ENCODE measurements at regions not wholly inside any gene's neighbourhood (a gene's known extent, or its start where the extent isn't known, plus 50 kb on each side); places are given as distances from the start of the nearest gene placed in this dataset.
"Not testable (repeated sequence)": the region's sequence is repeated elsewhere in the genome, so short reads cannot be mapped to it uniquely, and the experiment has no call there.

DNA sequence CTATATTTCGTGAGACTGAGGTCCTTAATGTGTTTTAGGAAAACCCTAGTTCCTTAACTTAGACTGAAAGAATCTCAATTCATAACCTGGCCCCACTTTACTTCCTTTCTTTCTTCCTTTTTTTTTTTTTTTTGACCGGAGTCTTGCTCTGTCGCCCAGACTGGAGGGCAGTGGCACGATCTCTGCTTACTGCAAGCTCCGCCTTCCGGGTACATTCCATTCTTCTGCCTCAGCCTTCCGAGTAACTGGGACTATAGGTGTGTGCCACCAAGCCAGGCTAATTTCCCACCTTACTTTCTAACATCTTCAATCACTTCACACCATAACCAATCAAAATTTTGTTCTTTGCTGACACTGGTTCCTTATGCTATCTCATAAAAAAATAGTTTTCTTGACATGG, 2097.0 kb downstream of the PCDH9 start:
- TF ChIP-seq, protein P1, sequence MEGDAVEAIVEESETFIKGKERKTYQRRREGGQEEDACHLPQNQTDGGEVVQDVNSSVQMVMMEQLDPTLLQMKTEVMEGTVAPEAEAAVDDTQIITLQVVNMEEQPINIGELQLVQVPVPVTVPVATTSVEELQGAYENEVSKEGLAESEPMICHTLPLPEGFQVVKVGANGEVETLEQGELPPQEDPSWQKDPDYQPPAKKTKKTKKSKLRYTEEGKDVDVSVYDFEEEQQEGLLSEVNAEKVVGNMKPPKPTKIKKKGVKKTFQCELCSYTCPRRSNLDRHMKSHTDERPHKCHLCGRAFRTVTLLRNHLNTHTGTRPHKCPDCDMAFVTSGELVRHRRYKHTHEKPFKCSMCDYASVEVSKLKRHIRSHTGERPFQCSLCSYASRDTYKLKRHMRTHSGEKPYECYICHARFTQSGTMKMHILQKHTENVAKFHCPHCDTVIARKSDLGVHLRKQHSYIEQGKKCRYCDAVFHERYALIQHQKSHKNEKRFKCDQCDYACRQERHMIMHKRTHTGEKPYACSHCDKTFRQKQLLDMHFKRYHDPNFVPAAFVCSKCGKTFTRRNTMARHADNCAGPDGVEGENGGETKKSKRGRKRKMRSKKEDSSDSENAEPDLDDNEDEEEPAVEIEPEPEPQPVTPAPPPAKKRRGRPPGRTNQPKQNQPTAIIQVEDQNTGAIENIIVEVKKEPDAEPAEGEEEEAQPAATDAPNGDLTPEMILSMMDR (IDR thresholded peaks at IDR 0.05; ENCODE audit: low read depth, low read length), result no peak

DNA sequence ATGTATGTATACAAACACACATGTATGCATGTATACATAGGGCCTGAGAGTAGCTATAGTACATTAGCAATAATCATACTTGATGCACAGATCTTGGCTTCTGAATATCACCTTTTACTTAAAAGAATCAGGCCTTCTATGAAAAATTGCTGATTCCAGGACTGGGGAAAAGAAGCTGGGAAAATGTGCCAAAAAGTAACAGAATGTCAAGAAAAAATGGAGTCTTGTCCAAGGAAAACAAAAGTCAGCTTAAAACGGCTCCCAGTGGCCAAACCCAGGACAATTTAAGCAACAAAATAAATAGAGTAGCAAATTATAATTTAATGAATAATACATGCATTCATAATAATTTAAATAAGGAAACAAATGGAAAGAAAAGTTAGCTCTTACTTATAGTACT, 2104.9 kb downstream of the PCDH9 start:
- Histone ChIP-seq H3K36me3 (no peaks in the 10 kb centered on the region), H3K27me3 (ENCODE audit: insufficient read depth, low read depth, severe bottlenecking) (no peaks in the 10 kb centered on the region), H3K9me3 (ENCODE audit: severe bottlenecking) (no peaks in the 10 kb centered on the region), H3K4me3 (ENCODE audit: low read depth, low read length) (no peak overlapping the region), H3K27ac (no peak overlapping the region)
- DNase-seq, result no peak
- TF ChIP-seq, protein P1 (IDR thresholded peaks at IDR 0.05; ENCODE audit: low read depth, low read length), result no peak

More for the DNA sequence above, 2097.0 kb downstream of the PCDH9 start:
- Histone ChIP-seq H3K27ac (no peak overlapping the region), H3K4me3 (ENCODE audit: low read depth, low read length) (no peak overlapping the region), H3K9me3 (ENCODE audit: severe bottlenecking) (no peaks in the 10 kb centered on the region), H3K36me3 (no peaks in the 10 kb centered on the region), H3K27me3 (ENCODE audit: insufficient read depth, low read depth, severe bottlenecking) (no peaks in the 10 kb centered on the region)
- DNase-seq, result no peak

DNA sequence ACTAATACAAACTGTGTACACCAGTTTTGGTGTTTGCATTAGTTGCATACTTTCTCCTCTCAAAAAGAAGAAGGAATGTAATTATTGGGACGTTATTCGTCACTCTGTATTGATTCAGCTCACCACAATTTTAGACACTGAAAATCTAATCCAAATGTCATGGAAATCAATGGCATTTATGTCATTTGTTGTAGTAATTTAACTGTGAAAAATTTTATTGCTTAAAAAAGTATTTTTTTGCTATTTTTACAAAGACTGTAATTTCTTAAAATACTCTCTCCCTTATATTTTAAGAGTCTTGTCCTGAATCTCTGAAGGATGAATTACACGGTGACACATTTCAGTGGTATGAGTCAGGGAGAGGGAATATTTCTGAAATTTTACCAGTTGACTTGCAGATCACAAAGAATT, 2117.6 kb downstream of the PCDH9 start:
- no peaks in the 10 kb centered on the region for H3K27me3 ChIP-seq (ENCODE audit: insufficient read depth, low read depth, severe bottlenecking)
- no peak overlapping the region for H3K27ac ChIP-seq
- no peaks in the 10 kb centered on the region for H3K9me3 ChIP-seq (ENCODE audit: severe bottlenecking)
- DNase-seq, result no peak
- no peak overlapping the region for H3K4me3 ChIP-seq (ENCODE audit: low read depth, low read length)
- TF ChIP-seq, protein P1 (IDR thresholded peaks at IDR 0.05; ENCODE audit: low read depth, low read length), result no peak
- no peaks in the 10 kb centered on the region for H3K36me3 ChIP-seq

DNA sequence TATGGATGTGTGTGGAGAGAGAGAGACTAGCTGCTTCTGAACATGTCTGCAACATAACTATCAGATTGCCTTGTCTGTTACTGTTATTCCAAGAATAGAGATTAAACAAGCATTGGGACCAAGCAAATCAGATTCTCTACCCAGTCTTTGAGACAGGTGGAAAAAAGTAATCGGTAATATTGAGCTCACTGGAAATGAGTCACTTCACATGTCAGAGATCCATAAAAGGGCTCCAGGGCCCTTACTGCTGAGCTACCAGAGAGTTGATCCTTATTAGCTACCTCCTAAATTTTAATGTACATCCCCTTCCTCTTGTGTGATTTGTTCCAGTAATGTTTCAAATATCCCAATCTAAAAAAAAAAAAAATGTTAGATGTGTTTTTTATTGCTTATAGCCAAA, 2118.0 kb downstream of the PCDH9 start:
- no peak overlapping the region for H3K4me3 ChIP-seq (ENCODE audit: low read depth, low read length)
- H3K9me3 ChIP-seq (ENCODE audit: severe bottlenecking), result no peaks in the 10 kb centered on the region
- TF ChIP-seq, protein P1 (IDR thresholded peaks at IDR 0.05; ENCODE audit: low read depth, low read length), result no peak
- no peak for DNase-seq
- no peaks in the 10 kb centered on the region for H3K36me3 ChIP-seq
- no peaks in the 10 kb centered on the region for H3K27me3 ChIP-seq (ENCODE audit: insufficient read depth, low read depth, severe bottlenecking)
- no peak overlapping the region for H3K27ac ChIP-seq

DNA sequence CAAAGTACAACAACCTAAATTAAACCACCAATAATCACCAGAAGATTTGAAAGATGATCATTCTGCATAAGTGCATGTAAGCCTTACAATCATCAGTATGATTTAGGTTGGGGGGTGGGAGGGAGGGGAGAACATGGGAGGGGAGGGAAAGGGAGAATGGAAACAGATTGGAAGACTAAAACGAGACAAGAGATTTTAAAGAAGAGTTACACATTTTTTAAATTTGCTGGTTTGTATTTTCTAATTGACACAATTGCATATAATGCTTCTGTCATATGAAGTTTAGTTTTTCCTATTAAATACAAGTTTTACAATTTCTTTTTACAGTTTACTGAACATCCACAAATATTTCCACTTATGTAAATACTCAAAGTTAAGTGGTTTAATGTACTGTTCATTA, 2118.9 kb downstream of the PCDH9 start:
- DNase-seq, result no peak
- H3K4me3 ChIP-seq (ENCODE audit: low read depth, low read length), result no peak overlapping the region
- H3K27me3 ChIP-seq (ENCODE audit: insufficient read depth, low read depth, severe bottlenecking), result no peaks in the 10 kb centered on the region
- no peak overlapping the region for H3K27ac ChIP-seq
- no peaks in the 10 kb centered on the region for H3K9me3 ChIP-seq (ENCODE audit: severe bottlenecking)
- TF ChIP-seq, protein P1 (IDR thresholded peaks at IDR 0.05; ENCODE audit: low read depth, low read length), result no peak
- no peaks in the 10 kb centered on the region for H3K36me3 ChIP-seq

DNA sequence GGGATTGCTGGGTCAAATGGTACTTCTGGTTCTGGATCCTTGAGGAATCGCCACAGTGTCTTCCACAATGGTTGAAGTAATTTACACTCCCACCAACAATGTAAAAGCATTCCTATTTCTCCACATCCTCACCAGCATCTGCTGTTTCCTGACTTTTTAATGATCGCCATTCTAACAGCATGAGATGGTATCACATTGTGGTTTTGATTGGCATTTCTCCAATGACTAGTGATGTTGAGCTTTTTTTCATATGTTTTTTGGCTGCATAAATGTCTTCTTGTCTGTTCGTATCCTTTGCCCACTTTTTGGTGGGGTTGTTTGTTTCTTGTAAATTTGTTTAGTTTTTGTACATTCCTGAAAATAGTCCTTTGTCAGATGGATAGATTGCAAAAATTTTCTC, 2125.7 kb downstream of the PCDH9 start:
- not testable (repeated sequence) for H3K27ac ChIP-seq; DNase-seq; H3K27me3 ChIP-seq (ENCODE audit: insufficient read depth, low read depth, severe bottlenecking); H3K36me3 ChIP-seq; H3K4me3 ChIP-seq (ENCODE audit: low read depth, low read length); H3K9me3 ChIP-seq (ENCODE audit: severe bottlenecking)
